GM12878 (cell line): ENCODE measurements at regions not wholly inside any gene's neighbourhood (a gene's known extent, or its start where the extent isn't known, plus 50 kb on each side); places are given as distances from the start of the nearest gene placed in this dataset.

Source experiments
- E2F8 ChIP-seq: fragments of 450-650 bp; IDR thresholded peaks from 2 replicates; pipeline ENCODE4 v1.6.1; 2018; ENCODE audit warnings: mild to moderate bottlenecking, low read depth, moderate library complexity; ENCODE audit not compliant: partially characterized antibody
- NR2C2 ChIP-seq: IDR thresholded peaks from 2 replicates; pipeline ENCODE4 v1.6.1; 2011; ENCODE audit warnings: borderline replicate concordance, low read depth; ENCODE audit not compliant: control insufficient read depth, insufficient read length
- RELA ChIP-seq: fragments of 450-650 bp; IDR thresholded peaks from 2 replicates; pipeline ENCODE4 v1.8.0; 2014; ENCODE audit warnings: borderline replicate concordance; ENCODE audit not compliant: partially characterized antibody
- STAT3 ChIP-seq: IDR thresholded peaks from 2 replicates; pipeline ENCODE4 v1.6.1; 2011; ENCODE audit warnings: low read depth, low read length, improper control_type of control experiment
- TAF1 ChIP-seq: IDR thresholded peaks from 2 replicates; pipeline ENCODE4 v1.6.1; 2011; ENCODE audit warnings: mild to moderate bottlenecking, low read depth, low read length, borderline replicate concordance
- ZBTB33 ChIP-seq: fragments of 450-650 bp; IDR thresholded peaks from 2 replicates; pipeline ENCODE4 v1.6.1; 2017; ENCODE audit warnings: mild to moderate bottlenecking

GRCh38 chr21:19353256-19353655 lies 949.7 kb upstream of the TMPRSS15 start:
- no peak for TF ChIP-seq NR2C2
- TF ChIP-seq STAT3 = no peak
- TF ChIP-seq ZBTB33 = no peak
- TF ChIP-seq RELA = no peak
- TF ChIP-seq TAF1 = no peak
- TF ChIP-seq E2F8 = no peak
